T-helper 2 cell treated with Interferon-gamma antibody and Interleukin-4, amounts not matched to agents 5 μg/mL and 100 μg/mL, for 36 hours (primary cell): ENCODE measurements at regions not wholly inside any gene's neighbourhood (a gene's known extent, or its start where the extent isn't known, plus 50 kb on each side); places are given as distances from the start of the nearest gene placed in this dataset.

Experiments
- DNase-seq: peaks from one replicate; pipeline ENCODE4 v3.0.0; 2021; ENCODE audit warnings: low spot score
- H3K27ac Mint-ChIP-seq: one replicate; pipeline ENCODE4 v1.8.0; 2021; ENCODE audit warnings: mild to moderate bottlenecking, mixed read lengths
- H3K27me3 Mint-ChIP-seq: one replicate; pipeline ENCODE4 v1.8.0; 2021; ENCODE audit warnings: low read depth, mixed read lengths
- H3K36me3 Mint-ChIP-seq: one replicate; pipeline ENCODE4 v1.8.0; 2021; ENCODE audit warnings: low read depth, mixed read lengths
- H3K4me1 Mint-ChIP-seq: one replicate; pipeline ENCODE4 v1.8.0; 2021; ENCODE audit warnings: low read depth, mixed read lengths
- H3K4me3 Mint-ChIP-seq: one replicate; pipeline ENCODE4 v1.8.0; 2022; ENCODE audit warnings: mild to moderate bottlenecking, moderate library complexity, mixed read lengths
- H3K9me3 Mint-ChIP-seq: one replicate; pipeline ENCODE4 v1.8.0; 2021; ENCODE audit warnings: mixed read lengths

GRCh38 chr5:40292006-40292405 lies 387.7 kb upstream of the PTGER4 start:
- Mint-ChIP-seq H3K9me3 (peaks cover 12% of the 10 kb centered on the region), H3K4me1 (peaks cover 16% of the 10 kb centered on the region), H3K36me3 (peaks cover 5% of the 10 kb centered on the region), H3K27ac (peak overlapping the region; percentile 4), H3K4me3 (no peak overlapping the region), H3K27me3 (no peaks in the 10 kb centered on the region)
- no peak for DNase-seq

GRCh38 chr5:40291338-40291737 lies 388.4 kb upstream of the PTGER4 start:
- H3K36me3 Mint-ChIP-seq: peaks cover 6% of the 10 kb centered on the region
- H3K4me3 Mint-ChIP-seq: no peak overlapping the region
- no peak for DNase-seq
- no peaks in the 10 kb centered on the region for H3K27me3 Mint-ChIP-seq
- peaks cover 16% of the 10 kb centered on the region for H3K4me1 Mint-ChIP-seq
- no peak overlapping the region for H3K27ac Mint-ChIP-seq
- H3K9me3 Mint-ChIP-seq: peaks cover 12% of the 10 kb centered on the region

DNA sequence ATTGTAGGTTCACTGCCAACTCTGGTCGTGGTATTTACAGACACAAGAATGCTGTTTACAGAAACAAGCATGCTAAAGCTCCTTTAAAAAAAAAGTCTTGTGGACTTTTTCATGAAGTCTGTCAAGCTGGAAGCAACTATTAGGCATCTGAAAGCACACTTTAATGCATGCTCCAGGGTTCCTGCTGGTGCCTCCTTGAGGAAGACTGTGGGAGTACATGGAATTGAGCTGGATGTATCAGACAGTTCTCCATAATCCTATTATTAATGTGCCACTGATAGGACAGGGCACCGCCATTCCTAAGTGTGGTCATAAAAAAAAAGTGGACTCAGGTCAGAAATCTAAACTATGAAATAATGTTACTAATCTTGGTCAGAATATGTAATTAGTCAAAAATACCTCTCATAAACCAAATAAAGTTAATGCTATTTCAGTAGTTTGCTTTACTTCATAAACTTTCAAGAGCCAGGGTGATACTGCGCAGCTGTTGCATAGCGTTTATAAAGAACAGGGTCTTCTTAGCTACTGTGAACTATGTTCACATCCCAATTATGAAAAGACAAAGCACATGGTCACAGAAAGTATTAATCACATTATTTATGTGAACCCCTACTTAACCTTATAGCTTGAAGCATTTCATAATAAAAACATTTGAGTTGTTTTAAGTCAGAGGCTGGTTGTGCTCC lies 390.8 kb upstream of the PTGER4 start:
- Mint-ChIP-seq H3K9me3 (peaks cover 8% of the 10 kb centered on the region), H3K27ac (no peak overlapping the region)

GRCh38 chr5:40284863-40285262 lies 394.9 kb upstream of the PTGER4 start:
- Mint-ChIP-seq H3K4me3 (no peak overlapping the region), H3K9me3 (no peaks in the 10 kb centered on the region)

More for the DNA sequence above, 390.8 kb upstream of the PTGER4 start:
- Mint-ChIP-seq H3K4me1 (peaks cover 18% of the 10 kb centered on the region), H3K36me3 (peaks cover 6% of the 10 kb centered on the region), H3K4me3 (no peak overlapping the region), H3K27me3 (no peaks in the 10 kb centered on the region)
- no peak for DNase-seq

GRCh38 chr5:40278881-40279280 lies 400.8 kb upstream of the PTGER4 start:
- Mint-ChIP-seq H3K9me3 (peaks cover 1% of the 10 kb centered on the region), H3K4me3 (no peak overlapping the region), H3K27me3 (no peaks in the 10 kb centered on the region), H3K36me3 (peaks cover 12% of the 10 kb centered on the region), H3K4me1 (peaks cover 45% of the 10 kb centered on the region), H3K27ac (no peak overlapping the region)
- DNase-seq: no peak

More at GRCh38 chr5:40284863-40285262, 394.9 kb upstream of the PTGER4 start:
- Mint-ChIP-seq H3K27me3 (no peaks in the 10 kb centered on the region), H3K4me1 (peaks cover 5% of the 10 kb centered on the region), H3K36me3 (peaks cover 12% of the 10 kb centered on the region), H3K27ac (no peak overlapping the region)
- DNase-seq: no peak

- peak overlapping the region; percentile 62 for H3K4me3 Mint-ChIP-seq
- H3K4me1 Mint-ChIP-seq: peaks cover 46% of the 10 kb centered on the region
- no peaks in the 10 kb centered on the region for H3K27me3 Mint-ChIP-seq
- peaks cover 9% of the 10 kb centered on the region for H3K9me3 Mint-ChIP-seq
- H3K27ac Mint-ChIP-seq: peak overlapping the region; percentile 86
- peaks cover 12% of the 10 kb centered on the region for H3K36me3 Mint-ChIP-seq
- DNase-seq: peak; percentile 64
Observed at GRCh38 chr5:40277161-40277906, 402.4 kb upstream of the PTGER4 start.

- Mint-ChIP-seq H3K36me3 (peaks cover 17% of the 10 kb centered on the region), H3K27ac (peak overlapping the region; percentile 86), H3K27me3 (no peaks in the 10 kb centered on the region), H3K4me3 (peak overlapping the region; percentile 62), H3K4me1 (peaks cover 48% of the 10 kb centered on the region), H3K9me3 (peaks cover 13% of the 10 kb centered on the region)
- no peak for DNase-seq
Observed at GRCh38 chr5:40276426-40277102, 403.2 kb upstream of the PTGER4 start.

- Mint-ChIP-seq H3K4me1 (peaks cover 60% of the 10 kb centered on the region), H3K4me3 (no peak overlapping the region), H3K27ac (no peak overlapping the region), H3K36me3 (peaks cover 20% of the 10 kb centered on the region), H3K27me3 (no peaks in the 10 kb centered on the region), H3K9me3 (peaks cover 13% of the 10 kb centered on the region)
- DNase-seq: no peak
Observed at GRCh38 chr5:40274568-40274967, 405.1 kb upstream of the PTGER4 start.

DNA sequence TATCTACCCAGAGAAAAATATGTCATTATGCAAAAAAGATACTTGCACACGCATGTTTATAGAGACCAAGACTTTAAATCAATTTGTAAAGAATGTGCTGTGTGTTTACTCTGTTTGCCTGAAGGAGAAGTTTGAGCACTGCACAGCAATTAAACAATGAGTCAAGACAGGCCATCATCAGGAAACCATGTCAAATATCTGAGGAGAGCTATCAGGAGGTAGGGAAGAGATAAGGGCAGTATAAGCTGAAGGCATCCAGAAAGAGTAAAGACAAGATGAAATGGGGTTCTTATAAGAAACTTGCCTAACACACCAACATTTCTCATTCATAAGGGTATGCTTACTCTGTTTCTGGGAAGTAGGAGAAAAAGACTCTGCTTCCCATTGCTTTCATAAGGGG lies 405.8 kb upstream of the PTGER4 start:
- Mint-ChIP-seq H3K27me3 (no peaks in the 10 kb centered on the region), H3K9me3 (peaks cover 13% of the 10 kb centered on the region), H3K4me3 (no peak overlapping the region), H3K4me1 (peaks cover 60% of the 10 kb centered on the region), H3K27ac (no peak overlapping the region), H3K36me3 (peaks cover 20% of the 10 kb centered on the region)
- DNase-seq: no peak

DNA sequence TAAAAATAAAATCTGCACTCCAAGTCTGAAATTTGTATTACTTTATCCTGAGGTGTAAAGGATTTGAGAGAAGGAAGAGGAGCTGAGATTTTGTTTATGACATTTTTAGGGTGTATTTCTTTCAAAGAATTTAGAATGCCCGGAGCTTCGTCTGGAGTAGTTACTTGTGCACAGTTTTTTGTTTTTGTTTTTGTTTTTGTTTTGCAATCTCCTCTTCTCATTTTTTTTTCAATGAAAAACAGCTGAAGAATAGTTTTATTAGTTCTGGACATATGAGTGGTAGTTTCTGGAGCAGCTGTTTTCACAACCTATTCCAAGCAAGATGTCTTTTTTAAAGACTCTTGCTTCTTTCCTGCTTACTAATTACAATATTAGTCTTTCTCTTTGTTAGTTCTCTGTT lies 408.2 kb upstream of the PTGER4 start:
- Mint-ChIP-seq H3K36me3 (peaks cover 22% of the 10 kb centered on the region), H3K27me3 (no peaks in the 10 kb centered on the region), H3K27ac (no peak overlapping the region), H3K4me3 (no peak overlapping the region), H3K4me1 (peaks cover 42% of the 10 kb centered on the region), H3K9me3 (peaks cover 13% of the 10 kb centered on the region)
- no peak for DNase-seq

GRCh38 chr5:40270274-40270845 lies 409.4 kb upstream of the PTGER4 start:
- Mint-ChIP-seq H3K27ac (no peak overlapping the region), H3K4me3 (no peak overlapping the region), H3K27me3 (no peaks in the 10 kb centered on the region)

GRCh38 chr5:40268088-40268487 lies 411.6 kb upstream of the PTGER4 start:
- Mint-ChIP-seq H3K27me3 (no peaks in the 10 kb centered on the region), H3K27ac (no peak overlapping the region), H3K36me3 (peaks cover 16% of the 10 kb centered on the region), H3K4me3 (no peak overlapping the region), H3K9me3 (peaks cover 6% of the 10 kb centered on the region), H3K4me1 (peaks cover 15% of the 10 kb centered on the region)
- no peak for DNase-seq

More at GRCh38 chr5:40270274-40270845, 409.4 kb upstream of the PTGER4 start:
- peaks cover 22% of the 10 kb centered on the region for H3K36me3 Mint-ChIP-seq
- peaks cover 13% of the 10 kb centered on the region for H3K9me3 Mint-ChIP-seq
- no peak for DNase-seq
- H3K4me1 Mint-ChIP-seq: peaks cover 31% of the 10 kb centered on the region

GRCh38 chr5:40266952-40267351 lies 412.8 kb upstream of the PTGER4 start:
- peaks cover 15% of the 10 kb centered on the region for H3K4me1 Mint-ChIP-seq
- H3K9me3 Mint-ChIP-seq: peaks cover 4% of the 10 kb centered on the region
- H3K27me3 Mint-ChIP-seq: no peaks in the 10 kb centered on the region
- H3K27ac Mint-ChIP-seq: no peak overlapping the region
- no peak overlapping the region for H3K4me3 Mint-ChIP-seq
- H3K36me3 Mint-ChIP-seq: peaks cover 16% of the 10 kb centered on the region
- DNase-seq: no peak

GRCh38 chr5:40261984-40262383 lies 417.7 kb upstream of the PTGER4 start:
- Mint-ChIP-seq H3K9me3 (peaks cover 15% of the 10 kb centered on the region), H3K36me3 (peaks cover 15% of the 10 kb centered on the region), H3K27ac (no peak overlapping the region), H3K4me1 (peaks cover 7% of the 10 kb centered on the region), H3K4me3 (no peak overlapping the region), H3K27me3 (no peaks in the 10 kb centered on the region)
- DNase-seq: no peak
